ENCODE measurements at regions not wholly inside any gene's neighbourhood (a gene's known extent, or its start where the extent isn't known, plus 50 kb on each side); places are given as distances from the start of the nearest gene placed in this dataset.

GRCh38 chr4:11505221-11505971, 76.7 kb upstream of the HS3ST1 start:
- peaks cover 10% of the 10 kb centered on the region for H3K4me1 Mint-ChIP-seq
- WGBS (ENCODE audit: insufficient coverage), result no CpG with 5 or more reads among the region's 5 CpGs
- DNase-seq, result no peak

DNA sequence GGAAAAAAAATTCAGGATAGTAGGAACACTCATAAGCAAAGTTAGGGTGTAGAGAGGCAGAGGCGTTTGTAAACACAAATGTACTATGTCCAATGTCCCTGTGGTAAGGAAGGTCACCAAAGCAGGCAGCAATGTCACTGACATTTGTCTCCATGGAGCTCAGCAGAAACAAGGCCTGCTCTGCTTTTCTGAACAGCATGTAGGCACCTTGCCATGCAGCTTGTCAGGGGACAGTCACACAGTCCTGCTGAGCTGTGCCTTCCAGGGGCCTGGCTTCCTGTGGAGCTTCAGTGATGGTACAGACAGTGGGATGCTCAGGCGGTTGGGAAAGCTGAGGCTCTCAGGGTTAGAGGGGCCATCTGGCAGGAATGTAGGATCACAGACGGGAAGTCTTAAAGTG, 74.5 kb upstream of the HS3ST1 start:
- Histone ChIP-seq H2AFZ (ENCODE audit: insufficient read depth, low read depth, low read length, poor library complexity, severe bottlenecking) (no peak overlapping the region), H3K4me2 (replicated peaks; ENCODE audit: low read depth, low read length, poor library complexity, severe bottlenecking) (no peak overlapping the region), H3K9ac (ENCODE audit: low read length) (no peak overlapping the region), H3K27ac (ENCODE audit: low read length in 2 of 2) (no peak overlapping the region), H3K27me3 (replicated peaks in 1 of 4; ENCODE audit: control extremely low read depth in 1 of 4, control insufficient read depth in 3 of 4, insufficient read depth in 4 of 4, low read length in 3 of 4) (no peaks in the 10 kb centered on the region), H3K9me3 (ENCODE audit: control extremely low read depth in 1 of 3, control insufficient read depth in 2 of 3, insufficient read depth in 1 of 3, low read length in 2 of 3) (no peaks in the 10 kb centered on the region), H3K36me3 (replicated peaks in 1 of 2; ENCODE audit: control extremely low read depth in 1 of 2, control insufficient read depth in 1 of 2, extremely low read depth in 1 of 2, insufficient read depth in 2 of 2, low read length in 1 of 2) (no peaks in the 10 kb centered on the region), H4K20me1 (ENCODE audit: control insufficient read depth, insufficient read depth, low read length, poor library complexity, severe bottlenecking) (no peaks in the 10 kb centered on the region), H3K4me1 (ENCODE audit: control insufficient read depth in 2 of 2, insufficient read depth in 2 of 2, low read length in 2 of 2) (no peaks in the 10 kb centered on the region), H3K4me3 (ENCODE audit: control extremely low read depth in 1 of 5, extremely low read depth in 1 of 5, insufficient read depth in 1 of 5, low read depth in 2 of 5, low read length in 4 of 5) (no peak overlapping the region), H3K79me2 (ENCODE audit: control insufficient read depth, insufficient read depth, low read length) (no peaks in the 10 kb centered on the region)
- no peak overlapping the region for H3K4me3 Mint-ChIP-seq
- ChIA-PET POLR2A (no interaction called here), CTCF (no interaction called here)
- no peaks in the 10 kb centered on the region for H3K4me1 Mint-ChIP-seq
- intact Hi-C loops (cut with micrococcal nuclease), result no loop called here
- H3K27me3 Mint-ChIP-seq, result no peaks in the 10 kb centered on the region
- TF ChIP-seq, protein P1, sequence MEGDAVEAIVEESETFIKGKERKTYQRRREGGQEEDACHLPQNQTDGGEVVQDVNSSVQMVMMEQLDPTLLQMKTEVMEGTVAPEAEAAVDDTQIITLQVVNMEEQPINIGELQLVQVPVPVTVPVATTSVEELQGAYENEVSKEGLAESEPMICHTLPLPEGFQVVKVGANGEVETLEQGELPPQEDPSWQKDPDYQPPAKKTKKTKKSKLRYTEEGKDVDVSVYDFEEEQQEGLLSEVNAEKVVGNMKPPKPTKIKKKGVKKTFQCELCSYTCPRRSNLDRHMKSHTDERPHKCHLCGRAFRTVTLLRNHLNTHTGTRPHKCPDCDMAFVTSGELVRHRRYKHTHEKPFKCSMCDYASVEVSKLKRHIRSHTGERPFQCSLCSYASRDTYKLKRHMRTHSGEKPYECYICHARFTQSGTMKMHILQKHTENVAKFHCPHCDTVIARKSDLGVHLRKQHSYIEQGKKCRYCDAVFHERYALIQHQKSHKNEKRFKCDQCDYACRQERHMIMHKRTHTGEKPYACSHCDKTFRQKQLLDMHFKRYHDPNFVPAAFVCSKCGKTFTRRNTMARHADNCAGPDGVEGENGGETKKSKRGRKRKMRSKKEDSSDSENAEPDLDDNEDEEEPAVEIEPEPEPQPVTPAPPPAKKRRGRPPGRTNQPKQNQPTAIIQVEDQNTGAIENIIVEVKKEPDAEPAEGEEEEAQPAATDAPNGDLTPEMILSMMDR (IDR thresholded peaks at IDR 0.05), result no peak
- no peak for TF ChIP-seq EZH2 (IDR thresholded peaks at IDR 0.05; ENCODE audit: borderline replicate concordance, insufficient read depth, low read depth, low read length, poor library complexity, severe bottlenecking)
- no peak for ATAC-seq (ENCODE audit: low read depth)
- no peaks in the 10 kb centered on the region for H3K9me3 Mint-ChIP-seq (ENCODE audit: insufficient read depth)
- no peak for DNase-seq
- no peak overlapping the region for H3K27ac Mint-ChIP-seq
- 95% methylated on average over 3 of the region's 3 CpGs for WGBS (ENCODE audit: insufficient coverage)

More at GRCh38 chr4:11505221-11505971, 76.7 kb upstream of the HS3ST1 start:
- Histone ChIP-seq H3K4me3 (ENCODE audit: control extremely low read depth in 1 of 5, extremely low read depth in 1 of 5, insufficient read depth in 1 of 5, low read depth in 2 of 5, low read length in 4 of 5) (no peak overlapping the region), H3K27me3 (replicated peaks in 1 of 4; ENCODE audit: control extremely low read depth in 1 of 4, control insufficient read depth in 3 of 4, insufficient read depth in 4 of 4, low read length in 3 of 4) (no peaks in the 10 kb centered on the region), H2AFZ (ENCODE audit: insufficient read depth, low read depth, low read length, poor library complexity, severe bottlenecking) (no peak overlapping the region), H3K9me3 (ENCODE audit: control extremely low read depth in 1 of 3, control insufficient read depth in 2 of 3, insufficient read depth in 1 of 3, low read length in 2 of 3) (no peaks in the 10 kb centered on the region), H3K9ac (ENCODE audit: low read length) (no peak overlapping the region), H3K27ac (ENCODE audit: low read length in 2 of 2) (no peak overlapping the region), H3K36me3 (replicated peaks in 1 of 2; ENCODE audit: control extremely low read depth in 1 of 2, control insufficient read depth in 1 of 2, extremely low read depth in 1 of 2, insufficient read depth in 2 of 2, low read length in 1 of 2) (no peaks in the 10 kb centered on the region), H3K4me2 (replicated peaks; ENCODE audit: low read depth, low read length, poor library complexity, severe bottlenecking) (no peak overlapping the region), H3K79me2 (ENCODE audit: control insufficient read depth, insufficient read depth, low read length) (no peaks in the 10 kb centered on the region), H4K20me1 (ENCODE audit: control insufficient read depth, insufficient read depth, low read length, poor library complexity, severe bottlenecking) (no peaks in the 10 kb centered on the region), H3K4me1 (ENCODE audit: control insufficient read depth in 2 of 2, insufficient read depth in 2 of 2, low read length in 2 of 2) (peaks cover 0 to 4% of the 10 kb centered on the region in 2 donors)
- H3K27me3 Mint-ChIP-seq, result no peaks in the 10 kb centered on the region
- intact Hi-C loops (cut with micrococcal nuclease), result no loop called here
- no peak for ATAC-seq (ENCODE audit: low read depth)
- peaks cover 2% of the 10 kb centered on the region for H3K9me3 Mint-ChIP-seq (ENCODE audit: insufficient read depth)
- H3K4me3 Mint-ChIP-seq, result no peak overlapping the region
- POLR2A ChIA-PET, result no interaction called here
- TF ChIP-seq, protein P1 (IDR thresholded peaks at IDR 0.05), result no peak
- no peak for TF ChIP-seq EZH2 (IDR thresholded peaks at IDR 0.05; ENCODE audit: borderline replicate concordance, insufficient read depth, low read depth, low read length, poor library complexity, severe bottlenecking)
- CTCF ChIA-PET, result no interaction called here
- H3K27ac Mint-ChIP-seq, result no peak overlapping the region

Data from B cell (primary cell).